HCT116 (cell line): ENCODE measurements at regions not wholly inside any gene's neighbourhood (a gene's known extent, or its start where the extent isn't known, plus 50 kb on each side); places are given as distances from the start of the nearest gene placed in this dataset.

Experiments used
- ATAC-seq: fragments of 200-7000 bp; cut with Tn5 transposase; 2 replicates; pipeline ENCODE4 v1.9.1; 2020; ENCODE audit warnings: mild to moderate bottlenecking, moderate library complexity
- BruUV-seq: library from RNA; stranded (reverse); fragments of 400-500 nt; replicated peaks from 2 replicates; lab custom pipeline; 2021; lab: Mats Ljungman, UMichigan
- CTCF ChIA-PET: fragments of 300-600 bp; sonication (Branson Sonifier 250); formaldehyde crosslinking; loops from one replicate; lab custom pipeline; 2021; ENCODE audit warnings: antibody characterized with exemption; lab: Charles Lee
- POLR2A ChIA-PET: fragments of 300-600, 350-600 bp; sonication (Branson Sonifier 250); formaldehyde crosslinking; loops from one replicate; lab custom pipeline; 2021; ENCODE audit warnings: antibody characterized with exemption; lab: Charles Lee
- RAD21 ChIA-PET, 2 experiments: fragments of 300-600 bp; sonication (Branson Sonifier 250); formaldehyde crosslinking; loops; one replicate each; lab custom pipeline; 2023; ENCODE audit warnings: low total read pairs in 2 of 2; ENCODE audit not compliant: uncharacterized antibody in 2 of 2, unreplicated experiment in 2 of 2, low non-redundant PET in 1 of 2; lab: Charles Lee
- DNase-seq: peaks from one replicate; pipeline ENCODE4 v3.0.0-alpha.2; 2010; ENCODE audit warnings: low read depth, low spot score
- H2AFZ ChIP-seq: fragments of 200-600 bp; shearing (Covaris generic), sonication (generic); 2 replicates; pipeline ENCODE4 v1.6.1; 2017; ENCODE audit warnings: low read depth, mixed run types, mixed read lengths, antibody characterized with exemption, low read length; ENCODE audit not compliant: poor library complexity, severe bottlenecking
- H3K27ac ChIP-seq: 2 replicates; pipeline ENCODE4 v1.5.1; 2012; ENCODE audit warnings: low read depth, low read length
- H3K27me3 ChIP-seq: fragments of 200-600 bp; sonication (generic); 2 replicates; pipeline ENCODE4 v1.6.1; 2016; ENCODE audit warnings: mixed run types, low read length, mixed read lengths; ENCODE audit not compliant: insufficient read depth
- H3K36me3 ChIP-seq, 2 experiments: fragments of 200-500 bp in 1 of 2; fragments of 200-600 bp in 1 of 2; sonication (Bioruptor generic) in 1 of 2; sonication (generic) in 1 of 2; 2 replicates each; pipeline versions ENCODE4 v1.5.1 to v1.6.1; 2014 to 2016; ENCODE audit warnings: low read length in 2 of 2, inconsistent platforms in 1 of 2, mixed read lengths in 1 of 2, mixed run types in 1 of 2; ENCODE audit not compliant: insufficient read depth in 2 of 2, control insufficient read depth in 1 of 2
- H3K4me1 ChIP-seq, 2 experiments: fragments of 200-600 bp in 1 of 2; sonication (generic) in 1 of 2; 2 replicates each; pipeline versions ENCODE4 v1.5.1 to v1.6.1; 2012 to 2017; ENCODE audit warnings: low read length in 2 of 2, inconsistent platforms in 1 of 2, mild to moderate bottlenecking in 1 of 2, mixed read lengths in 1 of 2, mixed run types in 1 of 2, moderate library complexity in 1 of 2; ENCODE audit not compliant: insufficient read depth in 2 of 2, control insufficient read depth in 1 of 2
- H3K4me2 ChIP-seq: fragments of 200-600 bp; sonication (generic); 2 replicates; pipeline ENCODE4 v1.6.1; 2017; ENCODE audit warnings: mixed run types, low read length, mixed read lengths
- H3K4me3 ChIP-seq, 2 experiments: fragments of 200-600 bp in 1 of 2; sonication (generic) in 1 of 2; replicated peaks in 1 of 2; 2 replicates each; pipeline ENCODE4 v1.5.1; 2011 to 2016; ENCODE audit warnings: low read length in 2 of 2, control low read depth in 1 of 2, low read depth in 1 of 2, mild to moderate bottlenecking in 1 of 2, mixed read lengths in 1 of 2, mixed run types in 1 of 2
- H3K79me2 ChIP-seq: fragments of 200-600 bp; sonication (generic); 2 replicates; pipeline ENCODE4 v1.6.1; 2017; ENCODE audit warnings: mild to moderate bottlenecking, mixed run types, low read length, moderate library complexity, mixed read lengths; ENCODE audit not compliant: insufficient read depth
- H3K9ac ChIP-seq: fragments of 200-600 bp; sonication (generic); 2 replicates; pipeline ENCODE4 v1.6.1; 2016; ENCODE audit warnings: low read length, mixed read lengths
- H3K9me2 ChIP-seq: fragments of 200-600 bp; sonication (generic), shearing (Covaris generic); 2 replicates; pipeline ENCODE4 v1.6.1; 2017; ENCODE audit warnings: mixed run types, mild to moderate bottlenecking, moderate library complexity; ENCODE audit not compliant: insufficient read depth
- H3K9me3 ChIP-seq, 2 experiments: fragments of 200-500 bp in 1 of 2; fragments of 200-600 bp in 1 of 2; sonication (Bioruptor generic) in 1 of 2; sonication (generic) in 1 of 2; 2 replicates each; pipeline ENCODE4 v1.6.1; 2014 to 2017; ENCODE audit warnings: low read length in 2 of 2, mixed read lengths in 2 of 2, inconsistent platforms in 1 of 2, low read depth in 1 of 2, mild to moderate bottlenecking in 1 of 2, mixed run types in 1 of 2, moderate library complexity in 1 of 2; ENCODE audit not compliant: control insufficient read depth in 1 of 2, insufficient read depth in 1 of 2
- H4K20me1 ChIP-seq: fragments of 200-600 bp; sonication (generic), shearing (Covaris generic); 2 replicates; pipeline ENCODE4 v1.6.1; 2017; ENCODE audit warnings: mixed run types, mild to moderate bottlenecking, moderate library complexity; ENCODE audit not compliant: insufficient read depth
- EGR1 ChIP-seq: IDR thresholded peaks from 2 replicates; pipeline ENCODE4 v1.6.1; 2012; ENCODE audit warnings: low read depth
- POLR2AphosphoS5 ChIP-seq: IDR thresholded peaks from 2 replicates; pipeline ENCODE4 v1.6.1; 2011; ENCODE audit warnings: mild to moderate bottlenecking, low read depth, low read length, moderate library complexity
- SIN3A ChIP-seq: IDR thresholded peaks from 2 replicates; pipeline ENCODE4 v1.6.1; 2012; ENCODE audit warnings: low read depth
- TCF7L2 ChIP-seq: IDR thresholded peaks from 2 replicates; pipeline ENCODE4 v1.7.0; 2011; ENCODE audit warnings: borderline replicate concordance, inconsistent platforms; ENCODE audit not compliant: insufficient read depth, insufficient read length; ENCODE audit errors: extremely low read depth
- YY1 ChIP-seq: IDR thresholded peaks from 2 replicates; pipeline ENCODE4 v1.6.1; 2011; ENCODE audit warnings: low read length, low read depth, moderate library complexity, mild to moderate bottlenecking; ENCODE audit not compliant: insufficient replicate concordance; ENCODE audit errors: extremely low read depth
- intact Hi-C: fragments of 100-400 bp; cut with micrococcal nuclease; formaldehyde crosslinking; loops from 2 replicates; pipeline ENCODE4 v1.10.0; 2022
- TF ChIP-seq, protein P1 (sequence below): IDR thresholded peaks from 2 replicates; pipeline ENCODE4 v1.6.1; 2012; ENCODE audit warnings: low read depth
- TF ChIP-seq, protein P2 (sequence below): IDR thresholded peaks from 2 replicates; pipeline ENCODE4 v1.6.1; 2012

DNA sequence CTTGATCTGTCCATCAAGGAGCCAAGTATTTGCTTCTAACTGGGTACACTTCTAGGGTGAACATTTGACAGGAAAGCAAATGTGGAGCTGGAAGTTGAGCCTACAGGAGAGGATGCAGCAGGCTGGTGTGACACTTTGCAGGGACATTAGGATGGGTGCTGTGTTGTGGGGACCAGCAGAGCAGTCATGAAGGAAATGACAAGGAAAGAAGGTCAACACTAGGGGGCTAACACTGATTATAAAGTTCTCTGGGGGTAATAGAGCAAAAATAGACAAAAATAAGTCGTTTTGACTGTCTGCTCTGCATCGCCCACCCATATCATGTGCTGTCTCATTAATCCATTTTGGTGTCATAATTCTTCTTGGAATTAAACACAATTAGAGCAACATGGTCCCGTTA, 652.4 kb downstream of the STK39 start:
- Histone ChIP-seq H3K4me2 (no peak overlapping the region), H3K4me3 (no peak overlapping the region), H3K27ac (no peak overlapping the region), H3K27me3 (0 out of 2 replicates have a peak, but pooled peaks cover 3% of the 10 kb centered on the region), H3K9me2 (no peaks in the 10 kb centered on the region), H3K79me2 (no peaks in the 10 kb centered on the region), H3K9ac (no peak overlapping the region), H4K20me1 (no peaks in the 10 kb centered on the region), H3K4me1 (no peaks in the 10 kb centered on the region), H2AFZ (no peak overlapping the region), H3K9me3 (no peaks in the 10 kb centered on the region), H3K36me3 (no peaks in the 10 kb centered on the region)
- RAD21 ChIA-PET, result no interaction called here
- TF ChIP-seq POLR2AphosphoS5, result no peak
- TF ChIP-seq, protein P1, sequence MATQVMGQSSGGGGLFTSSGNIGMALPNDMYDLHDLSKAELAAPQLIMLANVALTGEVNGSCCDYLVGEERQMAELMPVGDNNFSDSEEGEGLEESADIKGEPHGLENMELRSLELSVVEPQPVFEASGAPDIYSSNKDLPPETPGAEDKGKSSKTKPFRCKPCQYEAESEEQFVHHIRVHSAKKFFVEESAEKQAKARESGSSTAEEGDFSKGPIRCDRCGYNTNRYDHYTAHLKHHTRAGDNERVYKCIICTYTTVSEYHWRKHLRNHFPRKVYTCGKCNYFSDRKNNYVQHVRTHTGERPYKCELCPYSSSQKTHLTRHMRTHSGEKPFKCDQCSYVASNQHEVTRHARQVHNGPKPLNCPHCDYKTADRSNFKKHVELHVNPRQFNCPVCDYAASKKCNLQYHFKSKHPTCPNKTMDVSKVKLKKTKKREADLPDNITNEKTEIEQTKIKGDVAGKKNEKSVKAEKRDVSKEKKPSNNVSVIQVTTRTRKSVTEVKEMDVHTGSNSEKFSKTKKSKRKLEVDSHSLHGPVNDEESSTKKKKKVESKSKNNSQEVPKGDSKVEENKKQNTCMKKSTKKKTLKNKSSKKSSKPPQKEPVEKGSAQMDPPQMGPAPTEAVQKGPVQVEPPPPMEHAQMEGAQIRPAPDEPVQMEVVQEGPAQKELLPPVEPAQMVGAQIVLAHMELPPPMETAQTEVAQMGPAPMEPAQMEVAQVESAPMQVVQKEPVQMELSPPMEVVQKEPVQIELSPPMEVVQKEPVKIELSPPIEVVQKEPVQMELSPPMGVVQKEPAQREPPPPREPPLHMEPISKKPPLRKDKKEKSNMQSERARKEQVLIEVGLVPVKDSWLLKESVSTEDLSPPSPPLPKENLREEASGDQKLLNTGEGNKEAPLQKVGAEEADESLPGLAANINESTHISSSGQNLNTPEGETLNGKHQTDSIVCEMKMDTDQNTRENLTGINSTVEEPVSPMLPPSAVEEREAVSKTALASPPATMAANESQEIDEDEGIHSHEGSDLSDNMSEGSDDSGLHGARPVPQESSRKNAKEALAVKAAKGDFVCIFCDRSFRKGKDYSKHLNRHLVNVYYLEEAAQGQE, result no peak
- no peak for TF ChIP-seq EGR1
- TF ChIP-seq, protein P2, sequence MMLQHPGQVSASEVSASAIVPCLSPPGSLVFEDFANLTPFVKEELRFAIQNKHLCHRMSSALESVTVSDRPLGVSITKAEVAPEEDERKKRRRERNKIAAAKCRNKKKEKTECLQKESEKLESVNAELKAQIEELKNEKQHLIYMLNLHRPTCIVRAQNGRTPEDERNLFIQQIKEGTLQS, result no peak
- no peak for TF ChIP-seq YY1
- no peak for TF ChIP-seq SIN3A
- TF ChIP-seq TCF7L2, result no peak
- no peak for ATAC-seq
- no peak for DNase-seq
- POLR2A ChIA-PET, result no interaction called here
- no TSS peak for BruUV-seq
- CTCF ChIA-PET, result no interaction called here
- intact Hi-C loops, result no loop called here
